Astrocyte (in vitro differentiated cells and primary cell): ENCODE measurements at regions not wholly inside any gene's neighbourhood (a gene's known extent, or its start where the extent isn't known, plus 50 kb on each side); places are given as distances from the start of the nearest gene placed in this dataset.

ENCODE experiments used
- EZH2 ChIP-seq: IDR thresholded peaks from 2 replicates; pipeline ENCODE4 v1.6.1; 2012; ENCODE audit warnings: mild to moderate bottlenecking, low read length, inconsistent platforms; ENCODE audit not compliant: insufficient read depth
- TF ChIP-seq, protein P1 (sequence below): IDR thresholded peaks from 2 replicates; pipeline ENCODE4 v1.5.1; 2011; ENCODE audit warnings: low read depth, mild to moderate bottlenecking, inconsistent platforms, low read length, moderate library complexity; ENCODE audit not compliant: insufficient read depth

- no peak for TF ChIP-seq EZH2
- TF ChIP-seq, protein P1, sequence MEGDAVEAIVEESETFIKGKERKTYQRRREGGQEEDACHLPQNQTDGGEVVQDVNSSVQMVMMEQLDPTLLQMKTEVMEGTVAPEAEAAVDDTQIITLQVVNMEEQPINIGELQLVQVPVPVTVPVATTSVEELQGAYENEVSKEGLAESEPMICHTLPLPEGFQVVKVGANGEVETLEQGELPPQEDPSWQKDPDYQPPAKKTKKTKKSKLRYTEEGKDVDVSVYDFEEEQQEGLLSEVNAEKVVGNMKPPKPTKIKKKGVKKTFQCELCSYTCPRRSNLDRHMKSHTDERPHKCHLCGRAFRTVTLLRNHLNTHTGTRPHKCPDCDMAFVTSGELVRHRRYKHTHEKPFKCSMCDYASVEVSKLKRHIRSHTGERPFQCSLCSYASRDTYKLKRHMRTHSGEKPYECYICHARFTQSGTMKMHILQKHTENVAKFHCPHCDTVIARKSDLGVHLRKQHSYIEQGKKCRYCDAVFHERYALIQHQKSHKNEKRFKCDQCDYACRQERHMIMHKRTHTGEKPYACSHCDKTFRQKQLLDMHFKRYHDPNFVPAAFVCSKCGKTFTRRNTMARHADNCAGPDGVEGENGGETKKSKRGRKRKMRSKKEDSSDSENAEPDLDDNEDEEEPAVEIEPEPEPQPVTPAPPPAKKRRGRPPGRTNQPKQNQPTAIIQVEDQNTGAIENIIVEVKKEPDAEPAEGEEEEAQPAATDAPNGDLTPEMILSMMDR, result no peak
Measured at GRCh38 chr4:162978398-162978797, 188.3 kb downstream of the NAF1 start.
